Hepatocyte (in vitro differentiated cells): ENCODE measurements at regions not wholly inside any gene's neighbourhood (a gene's known extent, or its start where the extent isn't known, plus 50 kb on each side); places are given as distances from the start of the nearest gene placed in this dataset.
A peak's percentile ranks its signal among the peaks of the same experiment; 100 is the strongest.

Source experiments
- DNase-seq: peaks from one replicate; pipeline ENCODE4 v3.0.0-alpha.2; 2016; ENCODE audit warnings: low spot score
- H2AFZ ChIP-seq: fragments of 200-600 bp; sonication (generic); 2 replicates; pipeline ENCODE4 v1.6.0; 2016; ENCODE audit warnings: antibody characterized with exemption, mild to moderate bottlenecking
- H3K27ac ChIP-seq: fragments of 200-600 bp; sonication (generic); 2 replicates; pipeline ENCODE4 v1.5.1; 2016; ENCODE audit warnings: mild to moderate bottlenecking
- H3K27me3 ChIP-seq: fragments of 200-600 bp; sonication (generic); 2 replicates; pipeline ENCODE4 v1.6.1; 2016
- H3K36me3 ChIP-seq: fragments of 200-600 bp; sonication (generic); replicated peaks from 2 replicates; pipeline ENCODE4 v1.5.1; 2016; ENCODE audit warnings: low read depth; ENCODE audit not compliant: insufficient read depth
- H3K4me1 ChIP-seq: fragments of 200-600 bp; sonication (generic); 2 replicates; pipeline ENCODE4 v1.5.1; 2016; ENCODE audit warnings: mild to moderate bottlenecking, moderate library complexity; ENCODE audit not compliant: insufficient read depth
- H3K4me2 ChIP-seq: fragments of 200-600 bp; sonication (generic); 2 replicates; pipeline ENCODE4 v1.6.0; 2016
- H3K4me3 ChIP-seq: fragments of 200-600 bp; sonication (generic); 2 replicates; pipeline ENCODE4 v1.5.1; 2016; ENCODE audit warnings: mild to moderate bottlenecking
- H3K79me2 ChIP-seq: fragments of 200-600 bp; sonication (generic); 2 replicates; pipeline ENCODE4 v1.6.0; 2017; ENCODE audit warnings: mild to moderate bottlenecking
- H3K9me2 ChIP-seq: fragments of 200-600 bp; sonication (generic); replicated peaks from 2 replicates; pipeline ENCODE4 v1.6.0; 2017; ENCODE audit warnings: mild to moderate bottlenecking; ENCODE audit not compliant: insufficient read depth
- H3K9me3 ChIP-seq: fragments of 200-600 bp; sonication (generic); 2 replicates; pipeline ENCODE4 v1.5.1; 2016; ENCODE audit warnings: low read depth, mild to moderate bottlenecking
- H4K20me1 ChIP-seq: fragments of 200-600 bp; sonication (generic); 2 replicates; pipeline ENCODE4 v1.6.0; 2016; ENCODE audit warnings: mild to moderate bottlenecking; ENCODE audit not compliant: insufficient read depth, poor library complexity, severe bottlenecking
- CTCF ChIP-seq: fragments of 200-600 bp; sonication (generic); IDR thresholded peaks from 2 replicates; pipeline ENCODE4 v1.5.1; 2016; ENCODE audit warnings: antibody characterized with exemption, mild to moderate bottlenecking; ENCODE audit not compliant: poor library complexity
- EZH2 ChIP-seq: fragments of 200-600 bp; sonication (generic); IDR thresholded peaks from 2 replicates; pipeline ENCODE4 v1.6.1; 2016; ENCODE audit warnings: antibody characterized with exemption, mild to moderate bottlenecking, borderline replicate concordance
- EZH2phosphoT487 ChIP-seq: fragments of 200-600 bp; sonication (generic); IDR thresholded peaks from one replicate; pipeline ENCODE4 v1.6.1; 2018; ENCODE audit warnings: antibody characterized with exemption, mild to moderate bottlenecking, low read depth, moderate library complexity; ENCODE audit not compliant: unreplicated experiment, severe bottlenecking
- WGBS: methylation state at CpG from one replicate; pipeline ENCODE4 v1.1.6; 2016; ENCODE audit warnings: low lambda C conversion rate; ENCODE audit errors: missing lambda C conversion rate; 5-methylcytosine and 5-hydroxymethylcytosine counted together

GRCh38 chr6:144712541-144712940 lies 427.4 kb downstream of the UTRN start:
- DNase-seq: no peak
- Histone ChIP-seq H3K36me3 (no peaks in the 10 kb centered on the region), H3K79me2 (no peaks in the 10 kb centered on the region), H3K4me1 (peaks cover 9% of the 10 kb centered on the region), H2AFZ (no peak overlapping the region), H3K9me3 (no peaks in the 10 kb centered on the region), H3K27ac (no peak overlapping the region), H3K4me2 (no peak overlapping the region), H3K27me3 (no peaks in the 10 kb centered on the region), H4K20me1 (no peaks in the 10 kb centered on the region), H3K9me2 (no peaks in the 10 kb centered on the region), H3K4me3 (no peak overlapping the region)
- TF ChIP-seq CTCF: no peak
- no peak for TF ChIP-seq EZH2
- TF ChIP-seq EZH2phosphoT487: no peak
- WGBS: 90% methylated on average over 1 of the region's 1 CpG

- no peak overlapping the region for H3K4me3 ChIP-seq
- H2AFZ ChIP-seq: no peak overlapping the region
- H3K9me3 ChIP-seq: no peaks in the 10 kb centered on the region
- no peak for DNase-seq
- peaks cover 9% of the 10 kb centered on the region for H3K4me1 ChIP-seq
- H3K36me3 ChIP-seq: no peaks in the 10 kb centered on the region
- H3K27me3 ChIP-seq: no peaks in the 10 kb centered on the region
- no peaks in the 10 kb centered on the region for H3K9me2 ChIP-seq
- TF ChIP-seq EZH2phosphoT487 (no peak), CTCF (no peak), EZH2 (no peak)
- no peaks in the 10 kb centered on the region for H3K79me2 ChIP-seq
- H3K27ac ChIP-seq: no peak overlapping the region
- peak overlapping the region; percentile 31 for H3K4me2 ChIP-seq
- 65% methylated on average over 2 of the region's 2 CpGs for WGBS
- no peaks in the 10 kb centered on the region for H4K20me1 ChIP-seq
Measured at GRCh38 chr6:144714021-144714712, 429.0 kb downstream of the UTRN start.

GRCh38 chr6:144715344-144715743 lies 430.2 kb downstream of the UTRN start:
- WGBS: 97% methylated on average over 2 of the region's 2 CpGs
- Histone ChIP-seq H3K27ac (no peak overlapping the region), H3K9me2 (no peaks in the 10 kb centered on the region), H3K9me3 (no peaks in the 10 kb centered on the region), H3K79me2 (no peaks in the 10 kb centered on the region), H3K36me3 (no peaks in the 10 kb centered on the region), H2AFZ (no peak overlapping the region), H4K20me1 (no peaks in the 10 kb centered on the region), H3K27me3 (no peaks in the 10 kb centered on the region), H3K4me3 (no peak overlapping the region), H3K4me1 (peaks cover 9% of the 10 kb centered on the region), H3K4me2 (no peak overlapping the region)
- no peak for DNase-seq
- TF ChIP-seq EZH2phosphoT487 (no peak), EZH2 (no peak), CTCF (no peak)
